SU-DHL-6 (cell line): ENCODE measurements at regions not wholly inside any gene's neighbourhood (a gene's known extent, or its start where the extent isn't known, plus 50 kb on each side); places are given as distances from the start of the nearest gene placed in this dataset.

Experiments
- CTCF ChIP-seq: fragments of 200-600 bp; sonication (generic); IDR thresholded peaks from one replicate; pipeline ENCODE4 v1.5.1; 2017; ENCODE audit warnings: antibody characterized with exemption, mild to moderate bottlenecking, low read length, moderate library complexity; ENCODE audit not compliant: insufficient read depth, poor library complexity, severe bottlenecking
- EZH2phosphoT487 ChIP-seq: fragments of 200-600 bp; sonication (generic), shearing (Covaris generic); conservative IDR thresholded peaks from 2 replicates; pipeline ENCODE4 v1.6.1; 2018; ENCODE audit warnings: mild to moderate bottlenecking, antibody characterized with exemption, low read length, moderate library complexity, mixed read lengths

- no peak for TF ChIP-seq CTCF
- no peak for TF ChIP-seq EZH2phosphoT487
Observed at GRCh38 chr6:90863043-90863442, 276.2 kb upstream of the MAP3K7 start.
